ENCODE measurements at regions not wholly inside any gene's neighbourhood (a gene's known extent, or its start where the extent isn't known, plus 50 kb on each side); places are given as distances from the start of the nearest gene placed in this dataset.
"Not testable (repeated sequence)": the region's sequence is repeated elsewhere in the genome, so short reads cannot be mapped to it uniquely, and the experiment has no call there.

GRCh38 chr2:208609166-208609804 lies 202.7 kb downstream of the PTH2R start:
- no peak for DNase-seq (ENCODE audit: low spot score)
- H3K4me1 ChIP-seq: no peaks in the 10 kb centered on the region

GRCh38 chr2:208615675-208616074 lies 209.1 kb downstream of the PTH2R start:
- H3K27ac ChIP-seq; H3K4me1 ChIP-seq; H3K4me3 ChIP-seq; H3K9me3 ChIP-seq; DNase-seq (ENCODE audit: low spot score); H3K36me3 ChIP-seq; H3K27me3 ChIP-seq: not testable (repeated sequence)

More at GRCh38 chr2:208609166-208609804, 202.7 kb downstream of the PTH2R start:
- Histone ChIP-seq H3K27ac (no peak overlapping the region), H3K9me3 (peaks cover 0 to 9% of the 10 kb centered on the region in 2 donors), H3K4me3 (no peak overlapping the region), H3K27me3 (no peaks in the 10 kb centered on the region), H3K36me3 (no peaks in the 10 kb centered on the region)
- no peak for TF ChIP-seq CTCF (IDR thresholded peaks at IDR 0.05)

DNA sequence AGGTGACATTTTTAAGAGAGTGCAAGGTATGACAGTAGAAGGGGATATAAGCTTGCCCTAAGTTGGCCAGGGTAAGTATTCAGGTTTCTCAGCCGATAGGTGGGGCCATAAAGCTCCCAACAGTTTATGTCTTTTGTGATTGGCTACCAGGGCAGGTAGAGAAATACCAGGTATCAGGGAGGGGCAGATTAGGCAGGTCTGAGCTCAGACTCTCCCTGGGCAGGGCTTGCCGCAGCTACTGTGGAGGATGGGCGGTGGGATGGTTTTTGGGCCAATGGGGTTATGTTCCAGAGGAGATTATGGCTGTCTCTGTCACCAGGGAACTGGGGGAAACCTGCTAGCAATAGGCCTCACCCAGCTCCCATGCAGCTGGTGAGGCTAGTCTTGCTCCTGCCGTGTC lies 211.6 kb downstream of the PTH2R start:
- H3K4me3 ChIP-seq: no peak overlapping the region
- no peaks in the 10 kb centered on the region for H3K36me3 ChIP-seq
- no peak for DNase-seq (ENCODE audit: low spot score)
- H3K27ac ChIP-seq: no peak overlapping the region
- no peaks in the 10 kb centered on the region for H3K9me3 ChIP-seq
- TF ChIP-seq CTCF (IDR thresholded peaks at IDR 0.05): no peak
- no peaks in the 10 kb centered on the region for H3K27me3 ChIP-seq
- no peaks in the 10 kb centered on the region for H3K4me1 ChIP-seq

- Histone ChIP-seq H3K27ac (no peak overlapping the region), H3K4me3 (no peak overlapping the region), H3K4me1 (no peaks in the 10 kb centered on the region), H3K36me3 (no peaks in the 10 kb centered on the region), H3K27me3 (no peaks in the 10 kb centered on the region), H3K9me3 (no peaks in the 10 kb centered on the region)
- DNase-seq (ENCODE audit: low spot score): no peak
- no peak for TF ChIP-seq CTCF (IDR thresholded peaks at IDR 0.05)
Observed at GRCh38 chr2:208619993-208620392, 213.4 kb downstream of the PTH2R start.

GRCh38 chr2:208620487-208620978 lies 213.9 kb downstream of the PTH2R start:
- Histone ChIP-seq H3K27ac (no peak overlapping the region), H3K9me3 (no peaks in the 10 kb centered on the region), H3K36me3 (no peaks in the 10 kb centered on the region), H3K4me1 (no peaks in the 10 kb centered on the region), H3K27me3 (no peaks in the 10 kb centered on the region), H3K4me3 (no peak overlapping the region)
- no peak for DNase-seq (ENCODE audit: low spot score)
- no peak for TF ChIP-seq CTCF (IDR thresholded peaks at IDR 0.05)

DNA sequence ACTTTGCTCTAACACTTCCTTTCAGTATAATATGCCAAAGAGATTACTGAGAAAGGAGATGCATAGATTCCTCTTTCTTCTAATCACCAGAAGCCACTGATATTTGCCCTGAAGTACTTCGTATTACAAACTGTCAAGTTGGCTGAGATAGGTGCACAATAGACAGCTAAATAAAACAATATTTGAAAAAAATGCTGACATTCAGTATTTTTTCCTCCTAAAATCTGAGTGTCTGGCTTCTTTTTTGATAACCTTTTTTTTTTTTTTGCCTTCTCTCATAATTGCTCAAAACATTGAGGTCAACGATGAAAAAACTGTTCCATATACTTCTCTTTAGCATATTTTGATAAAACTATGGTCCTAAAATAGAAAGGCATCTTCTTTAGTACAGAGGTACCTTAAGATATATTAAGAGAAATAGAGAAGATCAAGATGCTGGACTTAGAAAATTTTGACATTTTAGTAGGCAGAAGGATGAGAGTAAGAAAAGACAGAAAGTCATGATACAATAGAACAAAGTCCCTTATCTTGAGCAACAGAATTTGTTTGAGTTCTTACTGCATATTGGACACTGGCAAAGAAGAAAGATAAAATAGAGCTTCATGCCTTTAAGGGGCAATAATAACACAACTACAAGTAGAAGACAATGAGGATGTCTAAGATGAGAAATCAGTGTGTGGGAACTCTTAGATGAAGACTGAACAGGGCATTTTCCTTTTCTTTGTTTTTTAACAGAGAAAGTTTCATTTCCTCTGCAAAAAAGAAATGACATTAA lies 220.7 kb downstream of the PTH2R start:
- H3K27ac ChIP-seq: no peak overlapping the region
- H3K4me3 ChIP-seq: no peak overlapping the region
- no peaks in the 10 kb centered on the region for H3K27me3 ChIP-seq
- no peak for TF ChIP-seq CTCF (IDR thresholded peaks at IDR 0.05)
- no peaks in the 10 kb centered on the region for H3K36me3 ChIP-seq
- no peaks in the 10 kb centered on the region for H3K9me3 ChIP-seq
- H3K4me1 ChIP-seq: no peaks in the 10 kb centered on the region
- no peak for DNase-seq (ENCODE audit: low spot score)
